ENCODE measurements at regions not wholly inside any gene's neighbourhood (a gene's known extent, or its start where the extent isn't known, plus 50 kb on each side); places are given as distances from the start of the nearest gene placed in this dataset.

DNA sequence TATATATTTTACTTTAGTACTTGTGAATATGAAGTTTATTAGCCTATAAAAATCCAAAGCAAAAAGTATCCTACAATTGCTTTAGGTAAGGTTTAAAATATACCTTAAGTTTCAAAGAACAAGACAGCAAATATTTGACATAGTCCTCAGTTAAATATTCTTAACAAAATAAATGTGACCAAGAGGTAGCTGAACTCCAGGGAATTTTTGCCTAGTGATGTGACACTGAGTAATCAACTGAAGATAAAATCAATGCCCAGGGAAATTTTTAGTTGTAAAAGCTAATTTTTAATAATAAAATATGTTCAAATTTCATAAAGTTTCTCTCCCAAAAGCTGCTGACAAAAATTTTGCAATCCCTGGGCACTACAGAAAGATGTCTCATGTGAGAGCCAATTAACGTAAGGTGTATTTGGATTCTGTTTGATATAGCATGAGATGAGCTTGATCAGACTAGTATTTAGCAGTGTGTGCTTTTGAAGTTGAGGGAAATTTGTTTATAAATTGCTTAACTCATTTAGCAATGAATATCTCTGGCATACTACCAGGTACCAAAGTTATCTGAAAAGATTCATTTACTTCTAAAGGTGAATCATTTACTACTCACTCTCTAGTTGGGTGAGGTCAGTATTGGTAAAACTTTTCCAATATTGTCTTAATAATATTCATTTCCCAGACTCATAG lies 80.2 kb upstream of the PALMD start:
- no peak for DNase-seq (ENCODE audit: low spot score)
- TF ChIP-seq, protein P1, sequence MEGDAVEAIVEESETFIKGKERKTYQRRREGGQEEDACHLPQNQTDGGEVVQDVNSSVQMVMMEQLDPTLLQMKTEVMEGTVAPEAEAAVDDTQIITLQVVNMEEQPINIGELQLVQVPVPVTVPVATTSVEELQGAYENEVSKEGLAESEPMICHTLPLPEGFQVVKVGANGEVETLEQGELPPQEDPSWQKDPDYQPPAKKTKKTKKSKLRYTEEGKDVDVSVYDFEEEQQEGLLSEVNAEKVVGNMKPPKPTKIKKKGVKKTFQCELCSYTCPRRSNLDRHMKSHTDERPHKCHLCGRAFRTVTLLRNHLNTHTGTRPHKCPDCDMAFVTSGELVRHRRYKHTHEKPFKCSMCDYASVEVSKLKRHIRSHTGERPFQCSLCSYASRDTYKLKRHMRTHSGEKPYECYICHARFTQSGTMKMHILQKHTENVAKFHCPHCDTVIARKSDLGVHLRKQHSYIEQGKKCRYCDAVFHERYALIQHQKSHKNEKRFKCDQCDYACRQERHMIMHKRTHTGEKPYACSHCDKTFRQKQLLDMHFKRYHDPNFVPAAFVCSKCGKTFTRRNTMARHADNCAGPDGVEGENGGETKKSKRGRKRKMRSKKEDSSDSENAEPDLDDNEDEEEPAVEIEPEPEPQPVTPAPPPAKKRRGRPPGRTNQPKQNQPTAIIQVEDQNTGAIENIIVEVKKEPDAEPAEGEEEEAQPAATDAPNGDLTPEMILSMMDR (IDR thresholded peaks at IDR 0.05; ENCODE audit: extremely low read depth, missing control alignments): no peak

- no peak for DNase-seq (ENCODE audit: low spot score)
- TF ChIP-seq, protein P1 (IDR thresholded peaks at IDR 0.05; ENCODE audit: extremely low read depth, missing control alignments): no peak
Observed at GRCh38 chr1:99566290-99567021, 79.5 kb upstream of the PALMD start.

DNA sequence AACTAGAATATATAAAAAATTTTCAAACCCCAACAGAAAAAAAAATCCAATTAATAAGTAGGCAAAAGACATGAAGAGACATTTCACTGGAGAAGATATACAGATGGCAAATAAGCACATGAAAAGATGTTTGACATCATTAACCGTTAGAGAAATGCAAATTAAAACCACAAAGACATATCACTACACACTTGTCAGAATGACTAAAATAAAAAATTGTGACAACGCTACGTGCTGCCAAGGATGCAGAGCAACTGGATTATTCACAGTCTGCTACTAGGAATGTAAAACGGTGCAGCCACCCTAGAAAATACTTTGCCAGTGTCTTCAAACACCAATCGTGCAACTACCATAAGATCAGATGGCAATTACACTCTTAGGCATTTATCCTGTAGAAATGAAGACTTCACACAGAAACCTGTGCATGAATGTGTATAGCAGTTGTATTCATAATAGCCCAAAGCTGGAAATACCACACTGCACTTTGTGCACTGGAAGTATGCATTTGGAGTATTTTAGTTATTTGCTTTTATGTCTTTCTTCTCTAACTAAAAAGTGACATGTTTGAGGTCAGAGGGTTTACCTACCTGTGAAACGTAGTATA lies 75.3 kb upstream of the PALMD start:
- no peak for DNase-seq (ENCODE audit: low spot score)

GRCh38 chr1:99571092-99571734 lies 74.7 kb upstream of the PALMD start:
- TF ChIP-seq, protein P1 (IDR thresholded peaks at IDR 0.05; ENCODE audit: extremely low read depth, missing control alignments): no peak
- DNase-seq (ENCODE audit: low spot score): no peak

More for the DNA sequence above, 75.3 kb upstream of the PALMD start:
- TF ChIP-seq, protein P1 (IDR thresholded peaks at IDR 0.05; ENCODE audit: extremely low read depth, missing control alignments): no peak

DNA sequence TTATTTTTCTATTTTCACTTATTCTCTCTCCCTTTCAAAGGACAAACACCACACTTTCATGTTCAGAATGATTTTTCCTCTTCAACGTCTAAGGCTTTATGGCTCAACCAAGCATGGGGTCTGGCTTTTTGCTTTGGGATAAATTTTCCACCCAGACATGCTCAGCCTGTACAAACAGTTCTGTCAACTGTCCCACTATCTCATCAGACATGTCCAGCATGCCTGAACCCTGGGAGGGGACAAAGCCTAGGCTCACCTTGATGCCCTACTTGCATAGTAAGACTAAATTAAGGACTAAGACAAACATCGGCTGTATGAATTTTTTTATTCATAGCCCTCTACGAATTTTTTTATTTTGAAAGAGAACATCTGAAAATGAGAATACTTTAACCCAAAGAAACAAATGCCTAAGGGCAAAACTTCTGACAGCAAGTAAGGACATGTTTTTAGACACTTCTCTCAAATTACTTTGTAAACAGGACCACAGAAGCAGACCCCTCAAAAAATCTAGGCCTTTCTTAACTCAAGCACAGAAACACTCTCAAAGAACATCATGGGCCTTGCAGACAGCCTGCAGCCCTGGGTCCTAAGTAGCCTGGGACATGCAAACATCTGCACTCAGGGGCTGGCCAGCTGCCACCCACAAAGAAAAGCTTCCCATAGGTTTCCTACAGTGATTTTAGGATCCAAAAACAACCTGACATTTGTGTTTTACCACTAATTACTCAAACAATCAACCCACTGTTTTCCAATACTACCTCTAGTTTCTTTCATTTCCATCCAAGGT lies 72.3 kb upstream of the PALMD start:
- TF ChIP-seq, protein P1 (IDR thresholded peaks at IDR 0.05; ENCODE audit: extremely low read depth, missing control alignments): no peak

DNA sequence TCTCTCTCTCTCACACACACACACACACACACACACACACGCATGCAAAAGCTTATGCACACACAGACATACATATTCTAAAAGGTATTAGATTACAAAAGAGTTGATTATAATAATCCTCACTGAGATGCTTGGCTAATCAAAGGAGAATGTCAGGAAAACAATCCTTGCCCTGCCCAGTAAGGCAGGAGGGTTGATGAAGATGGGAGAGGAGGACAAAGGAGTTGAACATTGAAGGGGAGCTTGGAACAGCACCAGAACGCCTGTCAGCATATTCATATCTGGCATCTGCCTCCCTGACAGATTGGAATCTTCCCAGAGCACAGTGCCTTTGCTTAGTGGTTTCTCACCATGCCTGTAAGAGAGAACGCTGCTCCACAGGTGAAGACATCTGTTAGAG lies 68.6 kb upstream of the PALMD start:
- no peak for DNase-seq (ENCODE audit: low spot score)
- TF ChIP-seq, protein P1 (IDR thresholded peaks at IDR 0.05; ENCODE audit: extremely low read depth, missing control alignments): no peak

More for the DNA sequence above, 72.3 kb upstream of the PALMD start:
- no peak for DNase-seq (ENCODE audit: low spot score)

Data from GM20000 (cell line).